ENCODE measurements at regions not wholly inside any gene's neighbourhood (a gene's known extent, or its start where the extent isn't known, plus 50 kb on each side); places are given as distances from the start of the nearest gene placed in this dataset.

DNA sequence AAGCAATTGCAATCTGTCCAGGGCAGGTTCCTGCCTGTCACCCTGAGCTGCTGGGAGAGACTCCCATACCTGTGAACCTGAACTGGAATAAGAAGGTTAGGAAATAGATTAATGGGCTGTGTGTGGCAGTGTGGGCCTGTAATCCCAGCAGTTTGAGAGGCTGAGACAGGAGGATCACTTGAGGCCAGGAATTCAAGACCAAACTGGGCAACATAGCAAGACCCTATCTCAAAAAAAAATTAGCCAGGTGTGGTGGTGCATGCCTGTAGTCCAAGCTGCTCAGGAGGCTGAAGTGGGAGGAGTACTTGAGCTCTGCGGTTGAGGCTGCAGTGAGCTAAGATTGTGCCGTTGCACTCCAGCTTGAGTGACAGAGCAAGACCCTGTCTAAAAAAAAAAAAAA, 127.7 kb upstream of the DSEL start:
- H3K9me2 ChIP-seq (ENCODE audit: low read depth, low read length), result no peaks in the 10 kb centered on the region
- no peak overlapping the region for H3K27ac ChIP-seq (ENCODE audit: low read depth, low read length, poor library complexity, severe bottlenecking)
- H3K9ac ChIP-seq (ENCODE audit: low read length), result no peak overlapping the region
- H2AFZ ChIP-seq (ENCODE audit: low read length), result no peak overlapping the region
- TF ChIP-seq, protein P1, sequence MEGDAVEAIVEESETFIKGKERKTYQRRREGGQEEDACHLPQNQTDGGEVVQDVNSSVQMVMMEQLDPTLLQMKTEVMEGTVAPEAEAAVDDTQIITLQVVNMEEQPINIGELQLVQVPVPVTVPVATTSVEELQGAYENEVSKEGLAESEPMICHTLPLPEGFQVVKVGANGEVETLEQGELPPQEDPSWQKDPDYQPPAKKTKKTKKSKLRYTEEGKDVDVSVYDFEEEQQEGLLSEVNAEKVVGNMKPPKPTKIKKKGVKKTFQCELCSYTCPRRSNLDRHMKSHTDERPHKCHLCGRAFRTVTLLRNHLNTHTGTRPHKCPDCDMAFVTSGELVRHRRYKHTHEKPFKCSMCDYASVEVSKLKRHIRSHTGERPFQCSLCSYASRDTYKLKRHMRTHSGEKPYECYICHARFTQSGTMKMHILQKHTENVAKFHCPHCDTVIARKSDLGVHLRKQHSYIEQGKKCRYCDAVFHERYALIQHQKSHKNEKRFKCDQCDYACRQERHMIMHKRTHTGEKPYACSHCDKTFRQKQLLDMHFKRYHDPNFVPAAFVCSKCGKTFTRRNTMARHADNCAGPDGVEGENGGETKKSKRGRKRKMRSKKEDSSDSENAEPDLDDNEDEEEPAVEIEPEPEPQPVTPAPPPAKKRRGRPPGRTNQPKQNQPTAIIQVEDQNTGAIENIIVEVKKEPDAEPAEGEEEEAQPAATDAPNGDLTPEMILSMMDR (IDR thresholded peaks at IDR 0.05; ENCODE audit: low read length), result no peak
- no peak for TF ChIP-seq EZH2 (IDR thresholded peaks at IDR 0.05; ENCODE audit: borderline replicate concordance, low read length)
- no peaks in the 10 kb centered on the region for H3F3A ChIP-seq (ENCODE audit: insufficient read depth, low read length)
- no peak overlapping the region for H3K4me2 ChIP-seq (ENCODE audit: low read length)
- no peak overlapping the region for H3K4me3 ChIP-seq (ENCODE audit: low read depth, low read length, poor library complexity, severe bottlenecking)
- no peaks in the 10 kb centered on the region for H3K4me1 ChIP-seq (ENCODE audit: insufficient read depth, low read length, severe bottlenecking)
- no peaks in the 10 kb centered on the region for H4K20me1 ChIP-seq (ENCODE audit: insufficient read depth, low read length)
- H3K9me3 ChIP-seq (ENCODE audit: low read length), result no peaks in the 10 kb centered on the region
- H3K36me3 ChIP-seq (ENCODE audit: insufficient read depth, low read length), result no peaks in the 10 kb centered on the region
- no peaks in the 10 kb centered on the region for H3K27me3 ChIP-seq (ENCODE audit: insufficient read depth, low read length)
- H3K79me2 ChIP-seq (ENCODE audit: insufficient read depth, low read length), result no peaks in the 10 kb centered on the region

GRCh38 chr18:67639872-67640271, 123.4 kb upstream of the DSEL start:
- Histone ChIP-seq H4K20me1 (ENCODE audit: insufficient read depth, low read length) (no peaks in the 10 kb centered on the region), H2AFZ (ENCODE audit: low read length) (no peak overlapping the region), H3K36me3 (ENCODE audit: insufficient read depth, low read length) (no peaks in the 10 kb centered on the region), H3K4me2 (ENCODE audit: low read length) (no peak overlapping the region), H3K9me3 (ENCODE audit: low read length) (no peaks in the 10 kb centered on the region), H3K9me2 (ENCODE audit: low read depth, low read length) (no peaks in the 10 kb centered on the region), H3K79me2 (ENCODE audit: insufficient read depth, low read length) (no peaks in the 10 kb centered on the region), H3K9ac (ENCODE audit: low read length) (no peak overlapping the region), H3K4me3 (ENCODE audit: low read depth, low read length, poor library complexity, severe bottlenecking) (no peak overlapping the region), H3K27me3 (ENCODE audit: insufficient read depth, low read length) (no peaks in the 10 kb centered on the region), H3K4me1 (ENCODE audit: insufficient read depth, low read length, severe bottlenecking) (no peaks in the 10 kb centered on the region), H3K27ac (ENCODE audit: low read depth, low read length, poor library complexity, severe bottlenecking) (no peak overlapping the region), H3F3A (ENCODE audit: insufficient read depth, low read length) (no peaks in the 10 kb centered on the region)
- TF ChIP-seq, protein P1 (IDR thresholded peaks at IDR 0.05; ENCODE audit: low read length), result no peak
- TF ChIP-seq EZH2 (IDR thresholded peaks at IDR 0.05; ENCODE audit: borderline replicate concordance, low read length), result no peak

GRCh38 chr18:67636597-67637385, 120.3 kb upstream of the DSEL start:
- Histone ChIP-seq H3K4me3 (ENCODE audit: low read depth, low read length, poor library complexity, severe bottlenecking) (no peak overlapping the region), H2AFZ (ENCODE audit: low read length) (no peak overlapping the region), H3K9ac (ENCODE audit: low read length) (no peak overlapping the region), H3K27me3 (ENCODE audit: insufficient read depth, low read length) (no peaks in the 10 kb centered on the region), H3K9me2 (ENCODE audit: low read depth, low read length) (no peaks in the 10 kb centered on the region), H3K79me2 (ENCODE audit: insufficient read depth, low read length) (no peaks in the 10 kb centered on the region), H4K20me1 (ENCODE audit: insufficient read depth, low read length) (no peaks in the 10 kb centered on the region), H3K4me2 (ENCODE audit: low read length) (no peak overlapping the region), H3K4me1 (ENCODE audit: insufficient read depth, low read length, severe bottlenecking) (no peaks in the 10 kb centered on the region), H3F3A (ENCODE audit: insufficient read depth, low read length) (no peaks in the 10 kb centered on the region), H3K9me3 (ENCODE audit: low read length) (no peaks in the 10 kb centered on the region), H3K27ac (ENCODE audit: low read depth, low read length, poor library complexity, severe bottlenecking) (no peak overlapping the region), H3K36me3 (ENCODE audit: insufficient read depth, low read length) (no peaks in the 10 kb centered on the region)
- TF ChIP-seq, protein P1 (IDR thresholded peaks at IDR 0.05; ENCODE audit: low read length), result no peak
- no peak for TF ChIP-seq EZH2 (IDR thresholded peaks at IDR 0.05; ENCODE audit: borderline replicate concordance, low read length)

All from OCI-LY1 (cell line).